Activated CD4-positive, alpha-beta T cell treated with anti-CD3 and anti-CD28 coated beads, Interleukin-2, amount 50 U/mL, for 1 hour (primary cell): ENCODE measurements at regions not wholly inside any gene's neighbourhood (a gene's known extent, or its start where the extent isn't known, plus 50 kb on each side); places are given as distances from the start of the nearest gene placed in this dataset.
"Not testable (repeated sequence)": the region's sequence is repeated elsewhere in the genome, so short reads cannot be mapped to it uniquely, and the experiment has no call there.

Experiments used
- DNase-seq: peaks from one replicate; pipeline ENCODE4 v3.0.0-alpha.2; 2020

DNA sequence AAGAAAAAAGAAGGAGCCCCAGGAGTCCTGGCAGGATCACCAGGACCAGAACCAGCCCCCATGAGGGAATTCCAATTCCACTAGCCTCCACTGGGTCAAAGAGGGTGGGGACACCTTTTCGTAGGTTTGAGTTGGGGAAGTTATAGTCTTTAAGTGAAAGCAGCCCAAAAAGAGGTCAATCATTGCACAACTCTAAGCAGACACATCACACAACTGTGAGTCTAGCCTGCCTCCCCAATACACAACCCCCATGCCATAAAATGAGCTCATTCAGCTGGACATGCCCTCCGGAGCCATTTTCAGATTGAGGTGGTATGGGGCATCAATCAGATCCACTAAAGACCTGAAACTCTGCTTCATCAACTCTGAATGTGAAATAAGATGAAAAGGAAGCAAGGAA lies 179.9 kb downstream of the NPHP4 start:
- no peak for DNase-seq

DNA sequence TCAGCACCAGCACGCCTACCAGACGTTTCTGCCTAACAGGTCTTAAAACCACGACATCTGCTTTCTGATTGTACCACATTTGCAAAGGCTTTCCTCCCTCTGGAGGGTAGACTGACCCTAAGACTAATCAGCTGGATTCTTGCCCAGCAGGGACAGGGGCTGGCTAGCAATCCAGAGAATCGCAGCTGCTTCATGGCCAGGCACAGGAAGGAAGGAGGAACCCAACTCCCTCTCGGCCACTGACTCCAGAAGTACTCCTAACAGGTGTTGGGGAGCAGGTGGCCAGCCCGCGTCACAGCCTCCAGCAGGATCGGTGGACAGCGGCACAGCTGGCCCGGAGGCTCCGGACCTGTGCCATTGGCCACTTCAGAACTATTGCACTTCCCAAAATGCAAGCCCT lies 180.8 kb downstream of the NPHP4 start:
- no peak for DNase-seq

DNA sequence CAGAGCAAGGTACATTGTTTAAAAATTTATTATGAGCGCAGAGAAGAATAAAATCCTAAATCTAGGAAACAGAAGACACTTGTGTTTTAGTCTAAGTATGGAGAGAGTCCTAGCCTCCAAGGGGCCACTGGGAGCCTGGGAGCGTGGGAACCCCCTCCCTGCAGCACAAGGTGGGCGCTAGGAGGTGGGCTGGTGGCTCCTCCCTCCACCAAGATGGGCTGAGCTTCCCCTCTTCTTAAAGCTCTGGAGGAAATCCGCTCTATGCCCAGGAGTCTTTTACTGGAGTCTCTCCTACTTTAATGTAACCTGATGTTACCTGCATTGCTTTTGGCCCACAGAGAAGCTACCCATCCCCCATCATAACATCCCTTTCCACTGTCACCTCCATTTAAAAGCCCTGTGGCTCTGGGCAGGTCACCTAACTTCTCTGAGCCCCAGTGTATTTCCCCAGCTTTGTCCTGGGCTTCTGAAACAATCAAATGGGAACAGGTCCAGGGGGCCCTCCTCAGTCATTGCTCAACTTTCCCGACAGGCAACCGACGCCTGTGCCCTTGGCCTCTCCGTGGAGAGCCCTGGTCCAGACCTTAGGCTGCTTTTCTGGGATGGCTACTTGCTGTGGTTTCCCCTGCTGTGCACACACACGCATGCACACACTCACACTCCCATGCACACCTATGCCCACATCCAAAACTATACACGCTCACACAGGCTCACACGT lies 181.5 kb downstream of the NPHP4 start:
- DNase-seq = no peak

DNA sequence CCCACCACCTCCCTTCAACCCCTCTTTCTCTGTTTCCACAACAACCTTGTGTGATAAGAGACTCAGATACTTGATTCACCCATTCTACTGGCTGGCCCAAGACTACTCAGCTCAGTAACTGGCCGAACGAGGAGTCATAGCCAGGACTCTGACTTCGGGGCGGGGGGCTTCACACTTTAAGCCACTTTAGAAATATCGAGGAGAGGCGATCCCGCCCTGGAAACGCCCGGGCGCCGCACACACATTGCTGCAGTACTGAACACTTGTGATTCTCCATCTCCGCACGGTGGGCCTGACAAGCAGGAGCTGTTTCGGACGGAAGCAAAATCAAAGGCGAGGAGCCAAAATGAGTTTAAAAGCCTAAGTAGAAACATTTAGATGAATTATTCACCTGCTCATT lies 182.1 kb downstream of the NPHP4 start:
- DNase-seq = no peak

DNA sequence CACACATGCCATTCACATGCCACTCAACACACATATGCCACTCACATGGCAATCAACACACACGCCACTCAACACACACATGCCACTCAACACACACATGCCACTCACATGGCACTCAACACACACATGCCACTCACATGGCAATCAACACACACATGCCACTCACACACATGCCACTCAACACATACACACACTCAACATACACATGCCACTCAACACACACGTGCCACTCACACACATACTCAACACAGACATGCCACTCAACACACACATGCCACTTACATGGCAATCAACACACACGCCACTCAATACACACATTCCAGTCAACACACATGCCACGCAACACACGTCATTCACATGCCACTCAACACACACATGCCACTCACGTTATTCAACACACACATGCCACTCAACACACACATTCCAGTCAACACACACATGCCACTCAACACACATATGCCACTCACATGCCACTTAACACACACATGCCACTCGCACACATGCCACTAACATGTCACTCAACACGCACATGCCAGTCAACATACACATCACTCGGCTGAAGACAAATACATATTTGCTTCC lies 182.9 kb downstream of the NPHP4 start:
- no peak for DNase-seq

DNA sequence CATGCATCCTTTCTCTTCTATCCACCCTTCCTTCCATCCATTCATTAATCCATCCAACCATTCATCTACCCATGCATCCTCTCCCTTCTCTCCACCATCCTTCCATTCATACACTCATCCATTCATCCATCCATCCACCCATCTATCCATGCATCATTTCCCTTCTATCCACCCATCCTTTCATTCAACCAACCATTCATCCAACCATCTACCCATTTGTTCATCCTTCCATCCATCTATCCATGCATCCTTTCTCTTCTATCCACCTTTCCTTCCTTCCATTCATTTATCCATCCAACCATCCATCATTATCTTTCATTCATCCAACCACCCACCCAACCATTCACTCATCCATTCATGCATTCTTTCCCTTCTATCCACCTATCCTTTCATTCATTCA lies 188.4 kb downstream of the NPHP4 start:
- no peak for DNase-seq

DNA sequence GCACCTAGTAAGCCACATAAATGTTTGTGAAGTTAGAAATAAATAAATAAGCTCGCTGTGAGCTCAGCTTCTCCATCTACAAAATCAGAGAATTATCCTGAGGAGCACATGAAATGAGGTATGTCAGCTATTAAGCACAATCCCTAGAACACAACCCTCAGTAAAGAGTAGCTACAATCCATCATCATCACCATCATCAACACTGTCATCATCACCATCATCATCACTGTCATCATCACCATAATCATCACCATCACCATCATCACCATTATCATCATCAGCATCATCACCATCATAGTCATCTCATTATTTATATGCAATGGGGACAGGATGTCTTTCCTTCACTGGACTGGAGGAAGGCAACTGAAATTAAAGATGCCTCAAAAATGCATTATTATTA lies 189.6 kb downstream of the NPHP4 start:
- no peak for DNase-seq

DNA sequence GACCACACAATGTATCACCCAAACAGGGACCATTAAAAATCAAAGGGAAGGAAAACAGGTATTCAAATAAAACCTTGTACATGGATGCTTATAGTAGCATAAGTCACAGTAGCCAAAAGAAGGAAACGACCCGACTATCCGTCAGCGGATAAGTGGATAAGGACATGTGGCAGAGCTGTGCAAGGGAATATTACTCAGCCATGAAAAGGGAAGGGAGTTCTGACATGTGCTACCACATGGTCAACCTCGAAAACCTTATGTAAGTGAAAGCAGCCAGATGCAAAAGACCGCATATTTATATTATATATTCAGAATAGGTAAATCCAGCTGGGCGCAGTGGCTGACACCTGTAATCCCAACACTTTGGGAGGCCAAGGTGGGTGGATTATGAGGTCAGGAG lies 193.3 kb downstream of the NPHP4 start:
- no peak for DNase-seq

DNA sequence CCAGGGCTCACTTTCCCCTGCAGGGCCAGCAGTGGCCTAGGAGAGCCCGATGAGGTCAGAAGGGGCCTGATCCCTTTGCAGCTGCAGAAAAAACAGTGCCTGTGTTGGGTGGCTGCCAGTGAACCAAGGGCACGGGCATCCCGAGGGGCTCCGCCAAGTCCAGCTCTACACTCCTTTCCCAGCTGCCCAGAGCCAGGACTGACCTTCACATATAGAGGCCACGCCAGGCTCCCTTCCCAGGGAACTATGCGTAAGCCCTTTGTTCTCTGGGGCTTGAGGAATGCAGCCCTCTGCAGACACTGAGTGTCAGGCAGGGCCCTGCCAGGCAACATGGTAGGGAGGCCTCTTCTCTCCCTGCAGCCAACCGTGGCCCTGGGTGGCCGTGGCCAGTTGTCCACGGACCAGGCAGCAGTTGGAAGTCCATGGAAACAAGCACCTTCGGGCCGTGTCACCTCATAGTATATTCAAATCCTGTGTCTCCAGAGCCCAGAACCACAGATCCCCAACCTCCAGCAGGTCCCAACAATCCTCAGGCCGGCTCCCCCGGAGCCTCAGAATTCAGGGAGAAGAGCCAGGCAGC lies 194.0 kb downstream of the NPHP4 start:
- DNase-seq = no peak

DNA sequence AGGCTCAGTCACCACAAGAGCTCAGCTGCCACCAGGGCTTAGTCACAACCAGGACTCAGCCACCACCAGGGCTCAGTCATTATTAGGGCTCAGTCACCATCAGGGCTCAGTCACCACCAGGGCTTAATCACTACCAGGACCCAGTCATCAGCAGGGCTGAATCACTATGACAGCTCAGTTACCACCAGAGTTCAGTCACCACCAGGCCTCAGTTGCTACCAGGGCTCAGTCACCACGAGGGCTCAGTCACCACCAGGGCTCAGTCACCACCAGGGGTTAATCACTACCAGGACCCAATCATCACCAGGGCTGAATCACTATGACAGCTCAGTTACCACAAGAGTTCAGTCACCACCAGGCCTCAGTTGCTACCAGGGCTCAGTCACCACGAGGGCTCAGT lies 196.2 kb downstream of the NPHP4 start:
- no peak for DNase-seq

DNA sequence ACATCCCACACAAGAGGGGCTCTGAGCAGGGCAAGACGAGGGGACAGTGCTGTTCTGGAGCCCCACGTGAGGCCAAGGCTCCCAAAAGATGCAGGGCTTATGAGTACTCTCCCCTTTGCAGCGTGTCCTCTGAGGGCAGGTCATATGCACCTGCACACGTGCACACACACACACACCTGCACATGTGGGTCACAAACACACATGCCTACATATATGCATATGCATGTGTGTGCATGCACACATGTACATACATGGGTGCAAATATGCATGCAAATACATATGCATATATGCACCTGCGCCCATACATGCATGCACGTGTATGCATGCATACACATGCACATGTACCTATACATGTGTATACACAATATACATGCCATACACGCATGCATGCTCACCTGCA lies 197.9 kb downstream of the NPHP4 start:
- no peak for DNase-seq

DNA sequence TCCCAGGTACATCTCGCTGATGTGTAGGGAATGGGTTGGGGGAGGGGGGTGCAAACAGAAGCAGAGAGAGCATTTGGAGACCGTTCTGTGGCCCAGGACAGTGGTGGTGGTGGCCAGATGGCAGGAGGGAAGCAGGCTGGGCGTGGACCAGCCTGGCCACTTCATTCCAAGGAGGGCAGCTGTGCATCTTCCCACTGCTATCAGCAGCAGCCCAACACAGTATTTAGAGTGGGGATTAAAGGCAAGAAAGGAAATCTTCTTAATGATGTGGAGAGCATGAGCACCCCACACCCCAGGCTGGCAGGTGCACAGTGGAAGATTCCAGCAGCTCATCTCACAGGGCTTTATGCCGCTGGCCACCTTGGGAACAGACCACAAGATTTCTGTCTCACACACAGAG lies 198.7 kb downstream of the NPHP4 start:
- no peak for DNase-seq

DNA sequence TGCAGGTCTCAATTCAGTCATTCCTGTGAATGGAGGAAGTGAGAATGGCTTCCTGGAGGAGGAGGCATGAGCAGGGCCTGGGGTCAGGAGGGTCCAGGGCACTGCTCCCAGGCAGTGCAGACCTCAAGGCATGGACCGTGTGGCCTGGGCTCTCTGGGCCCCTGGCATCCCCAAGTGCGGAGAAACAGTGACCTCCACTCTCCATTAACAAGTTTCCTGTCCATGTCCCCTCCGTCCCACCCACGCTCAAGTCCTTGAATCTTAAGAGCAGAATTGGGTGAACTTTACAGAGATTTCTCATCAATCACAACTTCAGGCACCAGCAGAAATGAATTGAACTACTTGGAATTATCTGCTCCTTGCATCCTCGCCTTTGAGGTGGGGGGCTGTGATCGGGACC lies 211.1 kb downstream of the NPHP4 start:
- no peak for DNase-seq

DNA sequence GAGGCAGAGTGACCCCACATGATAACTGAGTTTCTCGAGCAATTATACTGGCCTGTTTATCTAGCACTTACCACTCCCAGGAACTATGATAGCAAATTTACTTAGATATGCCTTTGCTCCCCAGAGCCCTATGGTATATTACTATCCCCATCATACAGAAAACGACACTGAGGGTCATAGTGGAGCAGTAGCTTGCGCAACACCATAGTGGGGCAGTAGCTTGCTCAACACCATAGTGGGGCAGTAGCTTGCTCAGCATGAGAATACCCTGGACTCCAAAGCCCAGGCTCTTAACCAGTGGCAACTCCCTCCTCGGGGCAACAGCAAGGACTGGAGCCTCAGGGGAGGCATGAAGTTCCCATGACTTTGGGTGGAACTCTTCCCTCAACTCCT lies 211.9 kb downstream of the NPHP4 start:
- DNase-seq = no peak

DNA sequence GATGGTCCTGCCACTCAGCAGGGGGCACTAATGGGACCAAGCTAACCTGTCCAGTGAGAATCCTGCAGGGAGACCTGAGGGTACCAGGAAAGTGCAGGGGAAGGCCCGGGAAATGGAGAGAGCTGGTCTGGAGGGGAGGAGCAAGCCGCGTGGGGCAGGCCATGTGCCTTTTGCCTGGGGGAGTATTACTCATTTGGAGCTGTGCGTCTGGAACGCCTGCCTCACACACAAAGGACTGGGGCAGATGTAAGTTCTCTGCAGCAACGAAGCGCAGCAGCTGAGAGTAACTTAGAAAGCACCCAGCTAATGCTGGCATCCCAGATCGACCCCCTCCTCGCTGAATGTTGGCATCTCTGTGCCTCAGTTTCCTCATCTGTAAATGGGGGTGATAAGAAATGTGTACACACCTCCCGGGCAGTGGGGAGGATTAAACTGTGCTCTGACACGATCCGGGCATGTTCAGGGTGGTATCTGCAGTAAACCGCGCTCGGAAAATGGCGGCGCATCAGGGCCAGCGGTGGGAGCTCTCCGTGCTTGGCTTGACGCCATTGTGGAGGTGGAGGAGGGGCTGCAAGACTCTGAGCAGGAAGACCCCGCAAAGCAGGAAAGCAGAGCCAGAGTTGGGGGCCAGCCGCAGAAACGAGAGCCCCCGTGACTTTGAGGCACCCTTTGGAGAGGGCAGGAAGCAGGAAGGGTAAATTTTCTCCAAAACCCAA lies 212.5 kb downstream of the NPHP4 start:
- DNase-seq = no peak

DNA sequence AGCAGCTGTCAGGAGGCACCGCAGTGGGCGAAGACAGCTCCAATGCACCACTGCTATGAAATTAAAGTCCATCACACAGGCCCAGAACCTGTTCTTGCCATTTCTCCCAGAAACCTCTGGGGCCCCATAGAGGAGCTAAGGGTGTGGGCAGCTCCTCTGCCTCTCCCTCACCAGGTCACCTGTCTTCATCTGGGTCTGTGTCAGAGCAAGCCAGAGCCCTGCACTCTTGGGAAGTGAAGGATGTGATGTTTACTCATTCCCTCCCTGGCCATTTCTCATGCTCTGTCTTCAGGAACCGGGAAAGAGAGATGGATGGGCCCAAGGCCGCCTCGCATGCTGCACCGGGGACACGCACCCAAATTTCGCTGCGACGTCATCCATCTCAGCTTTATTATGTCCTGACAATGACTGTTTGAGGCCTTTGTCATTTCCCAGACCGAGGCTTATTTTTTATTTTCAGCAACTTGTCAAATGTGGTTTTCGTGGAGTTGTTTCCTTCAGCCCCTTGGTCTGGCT lies 216.1 kb downstream of the NPHP4 start:
- DNase-seq = no peak

DNA sequence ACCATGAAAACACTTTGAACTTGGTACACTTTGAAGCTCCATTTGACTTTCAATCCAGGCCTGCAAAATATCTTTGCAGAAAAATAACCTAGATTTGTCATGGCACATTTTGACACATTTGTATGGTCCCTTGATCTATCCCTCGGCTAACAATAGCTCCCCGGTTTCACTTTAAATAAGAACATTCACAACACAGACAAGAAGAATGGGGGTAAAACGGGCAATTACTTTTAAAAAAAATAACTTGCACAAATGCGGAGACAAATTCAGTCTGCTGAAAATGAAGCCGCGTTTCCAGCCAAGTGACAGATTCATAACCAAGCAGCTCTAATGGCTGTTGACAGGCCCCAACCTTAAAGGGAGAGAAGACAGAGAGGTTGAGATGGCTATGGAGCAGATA lies 218.2 kb downstream of the NPHP4 start:
- DNase-seq = no peak

DNA sequence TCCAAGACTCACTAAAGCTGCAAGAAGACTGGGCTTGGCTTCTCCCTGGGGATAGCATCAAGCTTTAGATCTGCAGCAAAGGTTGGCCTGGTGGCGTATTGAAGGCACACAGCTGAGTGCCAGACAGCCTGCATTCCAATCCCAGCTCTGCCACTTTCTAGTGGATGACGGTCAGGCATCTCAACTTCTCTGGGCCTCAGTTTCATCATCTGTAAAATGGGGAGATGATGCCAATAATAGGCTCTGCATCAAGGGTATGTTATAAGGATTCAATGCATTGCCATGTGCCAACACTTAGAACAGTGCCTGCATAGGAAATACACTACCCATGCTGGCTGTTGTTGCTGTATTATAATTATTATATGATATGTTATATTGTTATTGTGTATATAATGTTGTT lies 220.4 kb downstream of the NPHP4 start:
- no peak for DNase-seq

DNA sequence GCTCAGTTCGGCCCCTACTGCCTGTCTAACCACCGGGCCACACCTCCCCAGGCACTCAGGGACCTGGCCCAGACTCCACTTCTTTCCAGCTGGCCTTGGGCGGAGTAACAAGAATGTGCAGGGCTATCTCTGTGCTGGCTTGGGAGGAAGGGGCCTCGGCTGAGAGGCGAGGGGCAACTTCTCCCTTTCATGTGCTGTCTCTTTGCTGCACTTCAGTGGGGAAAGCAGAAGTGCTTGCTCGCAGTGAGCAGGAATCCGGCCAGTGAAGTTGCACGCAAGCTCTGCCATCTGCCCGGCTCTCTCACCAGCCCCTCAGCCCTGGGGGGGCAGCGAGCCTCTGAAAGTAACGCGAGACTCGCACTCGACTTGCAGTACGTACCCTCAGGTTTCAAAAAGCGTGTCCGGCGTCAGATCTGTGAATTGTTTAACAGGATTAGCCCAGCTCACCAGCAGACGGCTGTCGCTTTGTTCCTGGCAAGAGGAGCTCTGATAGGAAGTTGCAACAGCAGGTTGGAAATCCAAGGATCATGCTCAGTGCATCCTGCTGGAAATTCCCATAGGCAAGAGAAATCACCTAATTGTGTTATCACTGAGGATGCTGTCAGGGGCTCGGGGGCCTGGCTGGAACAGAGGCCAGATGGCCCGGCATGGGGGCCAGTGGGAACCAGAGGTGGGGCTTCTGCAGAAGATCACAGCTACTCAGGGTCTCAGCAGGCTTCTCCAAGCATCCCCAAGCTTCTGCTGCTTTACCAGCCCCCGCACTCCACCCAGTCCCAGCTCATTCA lies 221.1 kb downstream of the NPHP4 start:
- no peak for DNase-seq

DNA sequence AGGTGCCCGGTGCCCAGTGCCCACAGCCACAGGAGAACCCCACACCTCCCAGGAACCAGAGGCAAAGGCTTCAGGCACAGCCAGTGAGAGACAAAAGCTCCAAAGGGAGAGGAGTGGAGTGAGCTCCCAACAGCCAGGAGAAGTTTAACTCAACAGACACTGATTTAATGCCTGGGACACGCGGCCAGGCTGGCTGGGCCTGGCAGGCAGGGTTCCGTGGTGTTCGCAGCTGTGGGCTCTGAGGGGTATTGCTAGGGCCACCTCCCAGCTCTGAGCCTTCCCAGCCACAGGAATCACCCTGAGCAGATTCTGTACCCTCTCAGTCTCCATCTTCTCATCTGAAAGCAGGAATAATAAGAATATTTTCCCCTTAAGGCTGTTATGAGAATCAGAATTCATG lies 222.5 kb downstream of the NPHP4 start:
- no peak for DNase-seq

DNA sequence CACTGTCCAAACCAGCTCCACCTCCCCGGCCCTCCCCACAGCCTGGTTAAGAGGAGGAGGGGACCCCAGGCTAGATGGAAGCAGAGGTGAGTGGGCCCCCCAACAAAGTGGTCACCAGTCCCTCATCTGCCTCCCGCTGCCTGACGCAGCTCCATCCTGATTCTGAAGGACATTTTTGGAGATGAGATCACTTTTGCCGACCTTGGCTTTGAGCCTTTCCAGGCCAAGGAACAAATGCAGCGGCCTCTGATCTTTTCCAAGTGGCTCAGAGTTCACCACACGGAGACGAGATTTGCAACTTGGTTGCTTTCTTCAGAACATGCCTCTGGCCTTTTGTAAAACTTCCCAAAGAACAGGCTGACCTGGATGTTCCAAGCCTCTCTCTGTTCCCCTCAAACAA lies 223.1 kb downstream of the NPHP4 start:
- no peak for DNase-seq

DNA sequence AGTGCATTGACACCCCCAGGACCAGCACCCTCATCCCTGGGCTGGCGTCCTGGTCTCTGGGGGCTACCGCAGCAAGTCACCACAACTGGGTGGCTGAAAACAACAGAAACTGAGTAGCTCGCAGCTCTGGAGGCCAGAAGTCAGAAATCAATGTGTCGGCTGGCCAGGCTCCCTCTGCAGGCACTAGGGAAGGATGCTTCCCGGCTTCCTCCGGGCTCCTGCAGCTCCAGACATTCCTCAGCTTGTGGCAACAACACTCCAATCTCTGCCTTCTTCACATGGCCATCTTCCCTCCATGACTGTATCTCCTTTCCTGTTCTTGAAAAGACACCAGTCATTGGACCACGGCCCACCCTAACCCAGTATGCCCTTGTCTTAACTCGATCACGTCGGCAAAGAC lies 224.2 kb downstream of the NPHP4 start:
- no peak for DNase-seq

DNA sequence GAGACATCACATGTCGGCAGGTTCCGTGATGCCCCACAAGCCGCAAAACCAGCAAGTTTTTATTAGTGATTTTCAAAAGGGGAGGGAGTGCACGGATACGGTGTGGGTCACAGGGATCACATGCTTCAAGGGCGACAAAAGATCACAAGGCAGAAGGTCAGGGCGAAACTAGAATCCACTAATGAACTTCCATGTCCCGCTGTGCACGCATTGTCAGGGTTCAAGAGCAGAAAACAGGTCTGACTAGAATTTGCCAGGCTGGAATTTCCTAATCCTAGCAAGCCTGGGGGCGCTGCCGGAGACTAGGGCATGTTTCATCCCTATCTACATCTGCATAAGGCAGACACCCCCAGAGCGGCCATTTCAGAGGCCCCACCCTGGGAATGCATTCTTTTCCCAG lies 225.2 kb downstream of the NPHP4 start:
- not testable (repeated sequence) for DNase-seq
